GM23338 (cell line): ENCODE measurements at regions not wholly inside any gene's neighbourhood (a gene's known extent, or its start where the extent isn't known, plus 50 kb on each side); places are given as distances from the start of the nearest gene placed in this dataset.

Source experiments
- CREB1 ChIP-seq: fragments of 250-450 bp; sonication (Bioruptor Pico); IDR thresholded peaks from 2 replicates; pipeline ENCODE4 v1.5.0; 2020; ENCODE audit warnings: low read depth, mild to moderate bottlenecking, moderate library complexity
- CTCF ChIP-seq, 2 experiments: fragments of 200-600 bp in 1 of 2; sonication (generic) in 1 of 2; conservative IDR thresholded peaks; 2 replicates each; pipeline versions ENCODE4 v1.5.1 to v1.6.1; 2016 to 2017; ENCODE audit warnings: antibody characterized with exemption in 2 of 2, low read depth in 2 of 2, mild to moderate bottlenecking in 2 of 2, moderate library complexity in 1 of 2
- EZH2 ChIP-seq: fragments of 200-600 bp; sonication (generic); IDR thresholded peaks from one replicate; pipeline ENCODE4 v1.8.0; 2017; ENCODE audit warnings: antibody characterized with exemption, mild to moderate bottlenecking, low read depth; ENCODE audit not compliant: unreplicated experiment
- EZH2phosphoT487 ChIP-seq: fragments of 200-600 bp; sonication (generic); IDR thresholded peaks from one replicate; pipeline ENCODE4 v1.8.1; 2018; ENCODE audit warnings: antibody characterized with exemption; ENCODE audit not compliant: unreplicated experiment
- POLR2AphosphoS5 ChIP-seq: IDR thresholded peaks from 2 replicates; pipeline ENCODE4 v1.6.1; 2016; ENCODE audit warnings: antibody characterized with exemption, low read depth
- STAT1 ChIP-seq: IDR thresholded peaks from one replicate; pipeline ENCODE4 v1.6.1; 2016; ENCODE audit warnings: antibody characterized with exemption; ENCODE audit not compliant: unreplicated experiment
- ZNF114 ChIP-seq: fragments of 250-450 bp; sonication (Bioruptor Pico); IDR thresholded peaks from 2 replicates; pipeline ENCODE4 v1.5.0; 2020; ENCODE audit warnings: mild to moderate bottlenecking, moderate library complexity
- ZNF331 ChIP-seq: fragments of 250-450 bp; sonication (Bioruptor Pico); IDR thresholded peaks from 2 replicates; pipeline ENCODE4 v1.5.0; 2020; ENCODE audit warnings: low read depth, mild to moderate bottlenecking, moderate library complexity

- TF ChIP-seq ZNF331 (no peak), CTCF (conservative IDR thresholded peaks at IDR 0.05; ENCODE audit: low read depth in 2 of 2) (no peak), EZH2phosphoT487 (no peak), EZH2 (no peak), POLR2AphosphoS5 (no peak), STAT1 (no peak), CREB1 (CRISPR knock-in tag) (no peak), ZNF114 (CRISPR knock-in tag) (no peak)
Measured at GRCh38 chr9:84411683-84412267, 71.2 kb upstream of the SLC28A3 start.
